BLaER1 treated with 17β-estradiol and CSF1 and Interleukin-3, amounts not matched to agents 10 nM and 100 nM (cell line): ENCODE measurements at regions not wholly inside any gene's neighbourhood (a gene's known extent, or its start where the extent isn't known, plus 50 kb on each side); places are given as distances from the start of the nearest gene placed in this dataset.

Experiments used
- H3K27ac ChIP-seq, 11 experiments: shearing (Covaris generic); formaldehyde crosslinking; 2 replicates each; pipeline ENCODE4 v1.8.1; 2022
- H3K27me3 ChIP-seq, 11 experiments: shearing (Covaris generic); formaldehyde crosslinking; 2 replicates each; pipeline ENCODE4 v1.8.1; 2022
- H3K36me3 ChIP-seq, 11 experiments: shearing (Covaris generic); formaldehyde crosslinking; 2 replicates each; pipeline ENCODE4 v1.8.1; 2022
- H3K4me1 ChIP-seq, 10 experiments: shearing (Covaris generic); formaldehyde crosslinking; 2 replicates each; pipeline ENCODE4 v1.8.1; 2022
- H3K4me2 ChIP-seq, 11 experiments: shearing (Covaris generic); formaldehyde crosslinking; 2 replicates each; pipeline ENCODE4 v1.8.1; 2022
- H3K4me3 ChIP-seq, 10 experiments: shearing (Covaris generic); formaldehyde crosslinking; 2 replicates each; pipeline ENCODE4 v1.8.1; 2022
- H3K9ac ChIP-seq, 11 experiments: shearing (Covaris generic); formaldehyde crosslinking; 2 replicates each; pipeline ENCODE4 v1.8.1; 2022
- H3K9me3 ChIP-seq, 11 experiments: shearing (Covaris generic); formaldehyde crosslinking; replicated peaks in 1 of 11; 2 replicates each; pipeline ENCODE4 v1.8.1; 2022
- H4K20me1 ChIP-seq, 11 experiments: shearing (Covaris generic); formaldehyde crosslinking; 2 replicates each; pipeline ENCODE4 v1.8.1; 2022
- Cebpa-rat ChIP-seq, 11 experiments: shearing (Covaris generic); IDR thresholded peaks; 2 replicates each; pipeline ENCODE4 v1.8.1; 2022

DNA sequence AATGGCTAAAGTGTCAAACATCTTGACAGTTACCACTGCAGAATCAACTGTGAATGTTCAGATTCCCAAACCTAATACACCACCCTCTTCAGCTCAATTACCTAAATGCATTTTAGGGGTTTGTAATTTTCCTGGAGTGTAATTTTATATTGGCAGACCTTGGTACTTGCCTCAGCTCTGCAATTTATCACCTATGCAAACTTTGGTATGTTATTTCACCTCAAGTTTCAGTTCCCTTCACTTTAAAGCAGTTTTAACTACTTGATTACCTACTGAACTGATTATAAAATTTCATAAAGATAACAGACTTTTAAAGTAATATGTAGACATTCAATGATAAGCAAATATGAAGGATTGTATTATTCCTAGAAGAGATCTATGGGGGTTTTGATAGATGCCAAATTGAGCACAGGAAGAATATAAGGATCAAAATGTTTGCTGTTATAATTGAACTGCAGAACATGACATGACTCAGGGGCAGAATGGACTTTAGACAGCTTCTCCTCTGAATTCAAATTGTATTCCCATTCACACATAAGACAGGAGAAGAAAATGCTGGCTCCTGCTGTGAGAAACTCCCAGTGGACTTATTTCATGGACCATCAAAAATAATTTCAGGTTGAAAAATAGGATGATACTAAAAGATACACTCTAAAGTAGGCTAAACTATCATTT is 491.5 kb upstream of the LUZP2 start:
- H3K36me3 ChIP-seq = no peaks in the 10 kb centered on the region
- H3K27me3 ChIP-seq = no peaks in the 10 kb centered on the region
- no peaks in the 10 kb centered on the region for H3K4me1 ChIP-seq

DNA sequence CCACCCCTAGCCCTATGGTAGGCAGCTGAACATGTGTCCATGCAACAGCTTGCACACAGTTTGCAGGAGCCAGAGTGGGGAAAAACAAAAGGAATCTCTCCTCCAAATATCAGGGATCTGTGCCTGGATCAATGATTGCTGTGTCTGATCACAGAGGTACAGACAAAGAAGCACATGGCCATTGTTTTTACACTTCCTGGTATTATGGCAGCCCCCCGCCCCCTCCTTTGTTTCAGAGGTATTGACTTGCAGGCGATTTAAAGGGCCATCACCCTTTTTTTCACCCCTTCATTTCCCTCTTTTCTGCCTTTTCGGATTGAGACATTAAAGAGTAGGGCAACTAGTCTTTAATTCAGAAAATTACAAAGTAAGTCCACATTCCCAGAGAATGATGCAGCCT is 453.0 kb upstream of the LUZP2 start:
- H3K4me1 ChIP-seq = no peaks in the 10 kb centered on the region
- H3K9ac ChIP-seq = no peak overlapping the region
- no peaks in the 10 kb centered on the region for H4K20me1 ChIP-seq
- peaks cover 7 to 17% (median 9%) of the 10 kb centered on the region in 11 experiments; a peak in 19 of 22 replicates for H3K9me3 ChIP-seq
- H3K27ac ChIP-seq = no peak overlapping the region
- no peak overlapping the region for H3K4me2 ChIP-seq
- H3K36me3 ChIP-seq = no peaks in the 10 kb centered on the region
- no peak overlapping the region for H3K4me3 ChIP-seq
- no peak for TF ChIP-seq Cebpa-rat (IDR thresholded peaks at IDR 0.05)
- no peaks in the 10 kb centered on the region for H3K27me3 ChIP-seq

More for the DNA sequence above, 491.5 kb upstream of the LUZP2 start:
- no peak for TF ChIP-seq Cebpa-rat (IDR thresholded peaks at IDR 0.05)
- no peak overlapping the region for H3K9ac ChIP-seq
- H3K4me2 ChIP-seq = no peak overlapping the region
- H3K27ac ChIP-seq = no peak overlapping the region
- H4K20me1 ChIP-seq = no peaks in the 10 kb centered on the region
- no peak overlapping the region for H3K4me3 ChIP-seq
- peaks cover 6 to 13% (median 8%) of the 10 kb centered on the region in 11 experiments; a peak in 20 of 22 replicates for H3K9me3 ChIP-seq

GRCh38 chr11:24046731-24047130 is 450.1 kb upstream of the LUZP2 start:
- no peak overlapping the region for H3K4me2 ChIP-seq
- TF ChIP-seq Cebpa-rat (IDR thresholded peaks at IDR 0.05) = no peak
- H4K20me1 ChIP-seq = no peaks in the 10 kb centered on the region
- no peaks in the 10 kb centered on the region for H3K27me3 ChIP-seq
- no peaks in the 10 kb centered on the region for H3K4me1 ChIP-seq
- H3K9me3 ChIP-seq = peaks cover 7 to 17% (median 9%) of the 10 kb centered on the region in 11 experiments; a peak in 19 of 22 replicates
- no peaks in the 10 kb centered on the region for H3K36me3 ChIP-seq
- H3K4me3 ChIP-seq = no peak overlapping the region
- no peak overlapping the region for H3K27ac ChIP-seq
- no peak overlapping the region for H3K9ac ChIP-seq

DNA sequence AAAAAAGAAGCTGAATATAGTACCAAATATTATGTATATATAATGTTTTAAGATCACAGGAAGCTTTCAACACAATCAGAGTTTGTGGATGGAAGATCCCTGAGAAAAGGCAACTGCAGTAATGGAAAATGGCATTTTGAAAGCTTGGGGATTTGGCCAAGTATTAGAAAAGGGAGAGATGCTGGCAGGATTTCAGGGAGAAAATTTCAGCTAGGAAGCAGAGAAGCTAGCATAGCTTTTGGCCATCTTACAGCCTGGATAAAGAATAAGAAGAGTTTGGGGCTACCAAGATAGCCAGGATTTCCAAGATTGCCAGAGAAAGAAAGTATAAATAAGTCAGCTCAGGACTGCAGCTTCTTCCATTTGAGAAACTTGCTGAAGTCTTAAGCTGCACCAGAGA is 440.8 kb upstream of the LUZP2 start:
- no peak overlapping the region for H3K4me3 ChIP-seq
- no peaks in the 10 kb centered on the region for H4K20me1 ChIP-seq
- H3K36me3 ChIP-seq = no peaks in the 10 kb centered on the region
- H3K9ac ChIP-seq = no peak overlapping the region
- H3K27ac ChIP-seq = no peak overlapping the region
- no peaks in the 10 kb centered on the region for H3K27me3 ChIP-seq
- H3K4me1 ChIP-seq = no peaks in the 10 kb centered on the region
- TF ChIP-seq Cebpa-rat (IDR thresholded peaks at IDR 0.05) = no peak
- H3K9me3 ChIP-seq = no peaks in the 10 kb centered on the region
- H3K4me2 ChIP-seq = no peak overlapping the region

DNA sequence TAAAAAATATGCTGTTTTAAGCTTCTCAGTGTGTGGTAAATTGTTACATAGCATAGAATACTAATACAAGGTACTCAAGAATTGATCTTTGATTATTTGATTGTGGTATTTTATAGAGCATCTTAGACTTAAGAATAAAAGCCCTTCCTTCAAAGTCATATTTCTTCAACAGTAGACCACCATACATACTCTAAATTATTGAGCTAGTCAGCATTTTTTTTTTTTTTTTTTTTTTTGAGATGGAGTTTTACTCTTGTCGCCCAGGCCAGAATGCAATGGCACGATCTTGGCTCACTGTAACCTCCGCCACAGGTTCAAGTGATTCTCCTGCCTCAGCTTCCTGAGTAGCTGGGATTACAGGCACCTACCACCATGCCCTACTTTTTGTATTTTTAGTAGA is 436.7 kb upstream of the LUZP2 start:
- H3K4me2 ChIP-seq = no peak overlapping the region

GRCh38 chr11:24064309-24064903 is 432.4 kb upstream of the LUZP2 start:
- Histone ChIP-seq H3K4me2 (no peak overlapping the region), H3K27ac (no peak overlapping the region), H3K9ac (no peak overlapping the region), H3K9me3 (no peaks in the 10 kb centered on the region), H3K4me3 (no peak overlapping the region), H3K36me3 (no peaks in the 10 kb centered on the region), H4K20me1 (no peaks in the 10 kb centered on the region), H3K4me1 (no peaks in the 10 kb centered on the region), H3K27me3 (no peaks in the 10 kb centered on the region)
- no peak for TF ChIP-seq Cebpa-rat (IDR thresholded peaks at IDR 0.05)

More for the DNA sequence above, 436.7 kb upstream of the LUZP2 start:
- H3K9ac ChIP-seq = no peak overlapping the region
- no peaks in the 10 kb centered on the region for H4K20me1 ChIP-seq
- no peaks in the 10 kb centered on the region for H3K9me3 ChIP-seq
- no peaks in the 10 kb centered on the region for H3K4me1 ChIP-seq
- H3K4me3 ChIP-seq = no peak overlapping the region
- H3K36me3 ChIP-seq = no peaks in the 10 kb centered on the region
- no peak overlapping the region for H3K27ac ChIP-seq
- no peaks in the 10 kb centered on the region for H3K27me3 ChIP-seq
- TF ChIP-seq Cebpa-rat (IDR thresholded peaks at IDR 0.05) = no peak

GRCh38 chr11:24068197-24068596 is 428.7 kb upstream of the LUZP2 start:
- Histone ChIP-seq H3K4me2 (no peak overlapping the region), H3K36me3 (no peaks in the 10 kb centered on the region), H4K20me1 (no peaks in the 10 kb centered on the region), H3K27me3 (no peaks in the 10 kb centered on the region), H3K4me3 (no peak overlapping the region), H3K4me1 (no peaks in the 10 kb centered on the region), H3K9ac (no peak overlapping the region), H3K27ac (no peak overlapping the region), H3K9me3 (no peaks in the 10 kb centered on the region)
- TF ChIP-seq Cebpa-rat (IDR thresholded peaks at IDR 0.05) = no peak

- Histone ChIP-seq H3K9me3 (no peaks in the 10 kb centered on the region), H3K4me2 (no peak overlapping the region), H4K20me1 (no peaks in the 10 kb centered on the region), H3K9ac (no peak overlapping the region), H3K27ac (no peak overlapping the region), H3K36me3 (no peaks in the 10 kb centered on the region), H3K4me3 (no peak overlapping the region), H3K4me1 (no peaks in the 10 kb centered on the region), H3K27me3 (no peaks in the 10 kb centered on the region)
- TF ChIP-seq Cebpa-rat (IDR thresholded peaks at IDR 0.05) = no peak
These were observed 426.4 kb upstream of the LUZP2 start for GRCh38 chr11:24070435-24070834.

- no peaks in the 10 kb centered on the region for H3K4me1 ChIP-seq
- H3K4me2 ChIP-seq = no peak overlapping the region
- no peak overlapping the region for H3K4me3 ChIP-seq
- no peak for TF ChIP-seq Cebpa-rat (IDR thresholded peaks at IDR 0.05)
- H3K36me3 ChIP-seq = no peaks in the 10 kb centered on the region
- no peaks in the 10 kb centered on the region for H4K20me1 ChIP-seq
- H3K9me3 ChIP-seq = no peaks in the 10 kb centered on the region
- H3K9ac ChIP-seq = no peak overlapping the region
- H3K27me3 ChIP-seq = no peaks in the 10 kb centered on the region
- no peak overlapping the region for H3K27ac ChIP-seq
These were observed 418.8 kb upstream of the LUZP2 start for GRCh38 chr11:24078018-24078417.

DNA sequence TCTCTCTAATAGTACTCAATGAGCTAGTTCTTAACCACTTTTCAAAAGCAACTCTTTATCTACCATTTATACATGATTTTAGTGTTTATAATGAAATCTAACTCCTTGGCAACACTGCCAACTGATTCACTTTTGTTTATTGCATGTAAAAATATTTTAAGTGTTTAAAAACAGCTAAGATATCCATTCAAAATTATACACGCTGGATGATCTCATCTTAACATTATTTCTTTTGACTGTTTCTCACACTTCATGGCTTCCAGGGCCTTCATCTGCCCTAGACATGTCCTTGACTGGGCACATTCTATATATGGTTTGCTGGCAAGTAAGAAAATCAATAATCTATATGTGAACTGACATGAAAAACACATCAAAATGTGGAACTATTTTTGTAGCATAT is 414.6 kb upstream of the LUZP2 start:
- H3K27me3 ChIP-seq = no peaks in the 10 kb centered on the region
- no peak for TF ChIP-seq Cebpa-rat (IDR thresholded peaks at IDR 0.05)
- H3K9me3 ChIP-seq = no peaks in the 10 kb centered on the region

More for the DNA sequence above, 414.6 kb upstream of the LUZP2 start:
- no peak overlapping the region for H3K4me3 ChIP-seq
- H3K9ac ChIP-seq = no peak overlapping the region
- H3K4me1 ChIP-seq = no peaks in the 10 kb centered on the region
- H4K20me1 ChIP-seq = no peaks in the 10 kb centered on the region
- H3K4me2 ChIP-seq = no peak overlapping the region
- H3K27ac ChIP-seq = no peak overlapping the region
- no peaks in the 10 kb centered on the region for H3K36me3 ChIP-seq
